SK-N-SH (cell line): ENCODE measurements at regions not wholly inside any gene's neighbourhood (a gene's known extent, or its start where the extent isn't known, plus 50 kb on each side); places are given as distances from the start of the nearest gene placed in this dataset.

ENCODE experiments used
- CTCF ChIA-PET: fragments of 300-600, 350-600 bp; formaldehyde crosslinking; extraction: SDS; loops from one replicate; lab custom pipeline; 2021; lab: Yijun Ruan, JAX
- POLR2A ChIA-PET: fragments of 350-600 bp; sonication (Branson Sonifier 250); formaldehyde crosslinking; extraction: SDS; loops from one replicate; lab custom pipeline; 2020; ENCODE audit warnings: antibody characterized with exemption, inconsistent platforms; lab: Yijun Ruan, JAX
- DNase-seq: peaks from one replicate; pipeline ENCODE4 v3.0.0; 2012
- H2AFZ ChIP-seq: fragments of 200-600 bp; sonication (generic); 2 replicates; pipeline ENCODE4 v1.8.1; 2016; ENCODE audit warnings: antibody characterized with exemption, mild to moderate bottlenecking, low read depth
- H3F3A ChIP-seq: fragments of 200-600 bp; sonication (generic); replicated peaks from 2 replicates; pipeline ENCODE3; 2016; ENCODE audit warnings: antibody characterized with exemption, mild to moderate bottlenecking; ENCODE audit not compliant: insufficient read depth
- H3K27ac ChIP-seq, 2 experiments: fragments of 200-500 bp in 1 of 2; fragments of 200-600 bp in 1 of 2; sonication (Bioruptor generic) in 1 of 2; sonication (generic), shearing (Covaris generic) in 1 of 2; 2 replicates each; pipeline versions ENCODE4 v1.5.1 to v1.6.1; 2014 to 2016; ENCODE audit warnings: low read depth in 2 of 2, inconsistent platforms in 1 of 2, low read length in 1 of 2, mild to moderate bottlenecking in 1 of 2, mixed read lengths in 1 of 2
- H3K27me3 ChIP-seq: fragments of 200-600 bp; sonication (generic), shearing (Covaris generic); 2 replicates; pipeline ENCODE4 v1.6.1; 2016; ENCODE audit warnings: mixed run types; ENCODE audit not compliant: insufficient read depth
- H3K36me3 ChIP-seq, 2 experiments: fragments of 200-500 bp in 1 of 2; fragments of 200-600 bp in 1 of 2; sonication (Bioruptor generic) in 1 of 2; sonication (generic) in 1 of 2; replicated peaks in 1 of 2; 2 replicates each; pipeline versions ENCODE3 to v1.5.1; 2014 to 2016; ENCODE audit warnings: low read length in 1 of 2, mild to moderate bottlenecking in 1 of 2; ENCODE audit not compliant: insufficient read depth in 2 of 2, control insufficient read depth in 1 of 2
- H3K4me1 ChIP-seq, 2 experiments: fragments of 200-500 bp in 1 of 2; fragments of 200-600 bp in 1 of 2; sonication (Bioruptor generic) in 1 of 2; sonication (generic), shearing (Covaris generic) in 1 of 2; 2 replicates each; pipeline versions ENCODE4 v1.5.1 to v1.6.1; 2014 to 2016; ENCODE audit warnings: low read depth in 1 of 2, low read length in 1 of 2, mixed run types in 1 of 2; ENCODE audit not compliant: insufficient read depth in 2 of 2, control insufficient read depth in 1 of 2
- H3K4me2 ChIP-seq: fragments of 200-600 bp; sonication (generic), shearing (Covaris generic); 2 replicates; pipeline ENCODE4 v1.6.1; 2017; ENCODE audit warnings: mixed run types
- H3K4me3 ChIP-seq, 2 experiments: fragments of 200-500 bp in 1 of 2; fragments of 200-600 bp in 1 of 2; sonication (Bioruptor generic) in 1 of 2; sonication (generic), shearing (Covaris generic) in 1 of 2; 2 replicates each; pipeline versions ENCODE4 v1.5.1 to v1.8.1; 2014 to 2016; ENCODE audit warnings: low read depth in 2 of 2, inconsistent platforms in 1 of 2, low read length in 1 of 2, mild to moderate bottlenecking in 1 of 2, mixed read lengths in 1 of 2, moderate library complexity in 1 of 2
- H3K79me2 ChIP-seq: fragments of 200-600 bp; sonication (generic); 2 replicates; pipeline ENCODE4 v1.8.1; 2017; ENCODE audit warnings: mild to moderate bottlenecking; ENCODE audit not compliant: insufficient read depth
- H3K9ac ChIP-seq: fragments of 200-600 bp; sonication (generic); 2 replicates; pipeline ENCODE4 v1.6.1; 2017; ENCODE audit warnings: mixed run types
- H3K9me2 ChIP-seq: fragments of 200-600 bp; sonication (generic); 2 replicates; pipeline ENCODE4 v1.6.1; 2017; ENCODE audit warnings: mixed run types
- H3K9me3 ChIP-seq: fragments of 200-600 bp; sonication (generic); 2 replicates; pipeline ENCODE4 v1.6.1; 2017; ENCODE audit warnings: mixed run types, mild to moderate bottlenecking, moderate library complexity
- H4K20me1 ChIP-seq: fragments of 200-600 bp; sonication (generic); 2 replicates; pipeline ENCODE4 v1.6.1; 2017; ENCODE audit warnings: mild to moderate bottlenecking, mixed run types; ENCODE audit not compliant: insufficient read depth
- EP300 ChIP-seq, 2 experiments: IDR thresholded peaks; 2 replicates each; pipeline versions ENCODE4 v1.4.0 to v1.6.1; 2012; ENCODE audit warnings: borderline replicate concordance in 1 of 2, low read depth in 1 of 2, low read length in 1 of 2
- FOXM1 ChIP-seq: IDR thresholded peaks from 2 replicates; pipeline ENCODE4 v1.4.0; 2012; ENCODE audit warnings: low read depth, mild to moderate bottlenecking
- MEF2A ChIP-seq: IDR thresholded peaks from 2 replicates; pipeline ENCODE4 v1.4.0; 2012; ENCODE audit warnings: low read depth, borderline replicate concordance
- POLR2AphosphoS5 ChIP-seq: IDR thresholded peaks from 2 replicates; pipeline ENCODE4 v1.6.1; 2012; ENCODE audit warnings: low read depth, low read length
- RCOR1 ChIP-seq: fragments of 150-350 bp; IDR thresholded peaks from 2 replicates; pipeline ENCODE4 v1.6.1; 2017; ENCODE audit warnings: antibody characterized with exemption, low read length
- RXRA ChIP-seq: IDR thresholded peaks from 2 replicates; pipeline ENCODE4 v1.4.0; 2012; ENCODE audit warnings: low read depth, mild to moderate bottlenecking, borderline replicate concordance
- SMC3 ChIP-seq: IDR thresholded peaks from 2 replicates; pipeline ENCODE4 v1.6.1; 2012; ENCODE audit warnings: low read depth, low read length, improper control_type of control experiment
- TAF1 ChIP-seq: IDR thresholded peaks from 2 replicates; pipeline ENCODE4 v1.6.1; 2012; ENCODE audit warnings: low read depth, mild to moderate bottlenecking, low read length, moderate library complexity, borderline replicate concordance
- TEAD4 ChIP-seq: IDR thresholded peaks from 2 replicates; pipeline ENCODE4 v1.4.0; 2012; ENCODE audit warnings: mild to moderate bottlenecking, borderline replicate concordance; ENCODE audit not compliant: insufficient read depth
- YY1 ChIP-seq: IDR thresholded peaks from 2 replicates; pipeline ENCODE4 v1.4.0; 2012; ENCODE audit warnings: low read depth, mild to moderate bottlenecking
- WGBS: methylation state at CpG from one replicate; pipeline ENCODE4 v1.1.6; 2017; ENCODE audit warnings: low lambda C conversion rate; 5-methylcytosine and 5-hydroxymethylcytosine counted together
- TF ChIP-seq, protein P1 (sequence below): fragments of 150-350 bp; IDR thresholded peaks from 2 replicates; pipeline ENCODE4 v1.6.1; 2017; ENCODE audit warnings: antibody characterized with exemption, low read length, low read depth, borderline replicate concordance
- TF ChIP-seq, protein P2 (sequence below): IDR thresholded peaks from 2 replicates; pipeline ENCODE4 v1.4.0; 2012; ENCODE audit warnings: low read depth
- TF ChIP-seq, protein P3 (sequence below): IDR thresholded peaks from 2 replicates; pipeline ENCODE4 v1.6.1; 2012; ENCODE audit warnings: mild to moderate bottlenecking, low read depth, low read length, moderate library complexity

DNA sequence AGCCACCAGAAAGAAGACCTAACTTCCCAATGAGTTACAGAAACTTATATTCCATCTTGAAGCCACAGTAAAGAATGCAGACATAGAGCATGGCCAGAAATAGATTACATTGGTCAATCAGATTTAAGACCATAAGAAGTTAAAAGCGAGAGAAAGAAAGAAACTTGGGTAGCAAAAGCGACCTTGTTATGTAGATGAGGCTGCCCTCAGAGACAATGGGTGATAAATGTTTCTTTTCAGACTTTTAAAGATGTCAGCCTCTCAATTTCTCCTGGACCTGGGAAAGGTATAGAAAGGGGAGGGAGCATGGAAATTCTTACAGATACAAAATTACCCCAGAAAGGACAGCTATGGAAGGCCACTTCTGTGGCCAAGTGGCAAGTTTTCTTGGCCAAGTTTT, 732.6 kb upstream of the LUZP2 start:
- POLR2A ChIA-PET: no interaction called here
- 43% methylated on average over 2 of the region's 2 CpGs for WGBS
- H3K79me2 ChIP-seq: no peaks in the 10 kb centered on the region
- H2AFZ ChIP-seq: no peak overlapping the region
- H3K9me2 ChIP-seq: no peaks in the 10 kb centered on the region
- H3K27me3 ChIP-seq: no peaks in the 10 kb centered on the region
- no peak overlapping the region for H3K4me3 ChIP-seq
- H3K9me3 ChIP-seq: peaks cover 12% of the 10 kb centered on the region
- H4K20me1 ChIP-seq: no peaks in the 10 kb centered on the region
- TF ChIP-seq YY1 (no peak), EP300 (IDR thresholded peaks at IDR 0.05; ENCODE audit: borderline replicate concordance in 1 of 2, low read depth in 1 of 2, low read length in 1 of 2) (no peak), RCOR1 (no peak), POLR2AphosphoS5 (no peak), TAF1 (no peak)
- TF ChIP-seq, protein P1, sequence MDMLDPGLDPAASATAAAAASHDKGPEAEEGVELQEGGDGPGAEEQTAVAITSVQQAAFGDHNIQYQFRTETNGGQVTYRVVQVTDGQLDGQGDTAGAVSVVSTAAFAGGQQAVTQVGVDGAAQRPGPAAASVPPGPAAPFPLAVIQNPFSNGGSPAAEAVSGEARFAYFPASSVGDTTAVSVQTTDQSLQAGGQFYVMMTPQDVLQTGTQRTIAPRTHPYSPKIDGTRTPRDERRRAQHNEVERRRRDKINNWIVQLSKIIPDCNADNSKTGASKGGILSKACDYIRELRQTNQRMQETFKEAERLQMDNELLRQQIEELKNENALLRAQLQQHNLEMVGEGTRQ: no peak
- TF ChIP-seq, all 33 proteins: peak for 0
- H3K9ac ChIP-seq: no peak overlapping the region
- no peak overlapping the region for H3K27ac ChIP-seq
- no peak for DNase-seq
- H3K4me1 ChIP-seq: no peaks in the 10 kb centered on the region
- CTCF ChIA-PET: no interaction called here
- H3F3A ChIP-seq: no peaks in the 10 kb centered on the region
- no peak overlapping the region for H3K4me2 ChIP-seq
- peaks cover 0 to 3% of the 10 kb centered on the region in 2 experiments for H3K36me3 ChIP-seq

DNA sequence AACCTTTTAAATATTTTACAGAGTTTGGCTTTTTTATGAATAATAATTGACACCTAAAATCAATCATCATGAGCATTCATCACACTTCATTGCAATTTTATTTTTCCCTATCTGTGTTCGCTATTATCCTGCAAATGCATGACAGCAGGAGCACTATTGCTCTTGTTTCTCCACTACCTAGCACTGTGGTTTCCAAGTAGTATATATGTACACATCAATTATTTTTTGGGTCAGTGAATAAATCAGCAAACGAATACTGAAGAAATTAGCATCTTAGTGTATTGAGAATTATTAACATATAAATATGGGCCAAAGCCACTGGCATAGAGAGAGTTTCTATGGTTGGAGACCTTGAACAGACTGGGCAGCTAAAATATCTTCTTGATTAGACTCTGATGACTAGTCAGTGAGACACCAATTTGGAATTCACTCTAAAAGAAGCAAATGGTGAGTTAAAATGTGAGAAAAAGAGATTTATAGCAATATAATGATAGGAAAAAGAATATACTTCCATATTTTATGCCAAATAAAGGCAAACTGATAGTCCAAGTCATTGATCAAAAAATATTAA, 731.1 kb upstream of the LUZP2 start:
- H3K4me1 ChIP-seq: no peaks in the 10 kb centered on the region
- no peaks in the 10 kb centered on the region for H4K20me1 ChIP-seq
- no peak overlapping the region for H3K27ac ChIP-seq
- H3K9me3 ChIP-seq: peaks cover 14% of the 10 kb centered on the region
- no peak for DNase-seq
- no peaks in the 10 kb centered on the region for H3K9me2 ChIP-seq
- no peaks in the 10 kb centered on the region for H3K27me3 ChIP-seq
- no peak overlapping the region for H3K4me2 ChIP-seq
- H3K4me3 ChIP-seq: no peak overlapping the region
- H3K36me3 ChIP-seq: peaks cover 0 to 3% of the 10 kb centered on the region in 2 experiments
- H3F3A ChIP-seq: no peaks in the 10 kb centered on the region
- TF ChIP-seq MEF2A (no peak), RXRA (no peak), TEAD4 (no peak), EP300 (IDR thresholded peaks at IDR 0.05; ENCODE audit: borderline replicate concordance in 1 of 2, low read depth in 1 of 2, low read length in 1 of 2) (no peak), FOXM1 (no peak), POLR2AphosphoS5 (no peak), SMC3 (no peak)
- TF ChIP-seq, protein P2, sequence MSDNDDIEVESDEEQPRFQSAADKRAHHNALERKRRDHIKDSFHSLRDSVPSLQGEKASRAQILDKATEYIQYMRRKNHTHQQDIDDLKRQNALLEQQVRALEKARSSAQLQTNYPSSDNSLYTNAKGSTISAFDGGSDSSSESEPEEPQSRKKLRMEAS: no peak
- TF ChIP-seq, protein P3, sequence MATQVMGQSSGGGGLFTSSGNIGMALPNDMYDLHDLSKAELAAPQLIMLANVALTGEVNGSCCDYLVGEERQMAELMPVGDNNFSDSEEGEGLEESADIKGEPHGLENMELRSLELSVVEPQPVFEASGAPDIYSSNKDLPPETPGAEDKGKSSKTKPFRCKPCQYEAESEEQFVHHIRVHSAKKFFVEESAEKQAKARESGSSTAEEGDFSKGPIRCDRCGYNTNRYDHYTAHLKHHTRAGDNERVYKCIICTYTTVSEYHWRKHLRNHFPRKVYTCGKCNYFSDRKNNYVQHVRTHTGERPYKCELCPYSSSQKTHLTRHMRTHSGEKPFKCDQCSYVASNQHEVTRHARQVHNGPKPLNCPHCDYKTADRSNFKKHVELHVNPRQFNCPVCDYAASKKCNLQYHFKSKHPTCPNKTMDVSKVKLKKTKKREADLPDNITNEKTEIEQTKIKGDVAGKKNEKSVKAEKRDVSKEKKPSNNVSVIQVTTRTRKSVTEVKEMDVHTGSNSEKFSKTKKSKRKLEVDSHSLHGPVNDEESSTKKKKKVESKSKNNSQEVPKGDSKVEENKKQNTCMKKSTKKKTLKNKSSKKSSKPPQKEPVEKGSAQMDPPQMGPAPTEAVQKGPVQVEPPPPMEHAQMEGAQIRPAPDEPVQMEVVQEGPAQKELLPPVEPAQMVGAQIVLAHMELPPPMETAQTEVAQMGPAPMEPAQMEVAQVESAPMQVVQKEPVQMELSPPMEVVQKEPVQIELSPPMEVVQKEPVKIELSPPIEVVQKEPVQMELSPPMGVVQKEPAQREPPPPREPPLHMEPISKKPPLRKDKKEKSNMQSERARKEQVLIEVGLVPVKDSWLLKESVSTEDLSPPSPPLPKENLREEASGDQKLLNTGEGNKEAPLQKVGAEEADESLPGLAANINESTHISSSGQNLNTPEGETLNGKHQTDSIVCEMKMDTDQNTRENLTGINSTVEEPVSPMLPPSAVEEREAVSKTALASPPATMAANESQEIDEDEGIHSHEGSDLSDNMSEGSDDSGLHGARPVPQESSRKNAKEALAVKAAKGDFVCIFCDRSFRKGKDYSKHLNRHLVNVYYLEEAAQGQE: no peak
- H2AFZ ChIP-seq: no peak overlapping the region
- ChIA-PET CTCF (no interaction called here), POLR2A (no interaction called here)
- no peaks in the 10 kb centered on the region for H3K79me2 ChIP-seq
- no peak overlapping the region for H3K9ac ChIP-seq
- WGBS: 45% methylated on average over 2 of the region's 2 CpGs
